COLO668 (cell line): ENCODE measurements at regions not wholly inside any gene's neighbourhood (a gene's known extent, or its start where the extent isn't known, plus 50 kb on each side); places are given as distances from the start of the nearest gene placed in this dataset.

ENCODE experiments used
- DNase-seq: peaks from one replicate; lab custom pipeline; 2025; ENCODE audit not compliant: unreplicated experiment; lab: John Stamatoyannopoulos, UW

DNA sequence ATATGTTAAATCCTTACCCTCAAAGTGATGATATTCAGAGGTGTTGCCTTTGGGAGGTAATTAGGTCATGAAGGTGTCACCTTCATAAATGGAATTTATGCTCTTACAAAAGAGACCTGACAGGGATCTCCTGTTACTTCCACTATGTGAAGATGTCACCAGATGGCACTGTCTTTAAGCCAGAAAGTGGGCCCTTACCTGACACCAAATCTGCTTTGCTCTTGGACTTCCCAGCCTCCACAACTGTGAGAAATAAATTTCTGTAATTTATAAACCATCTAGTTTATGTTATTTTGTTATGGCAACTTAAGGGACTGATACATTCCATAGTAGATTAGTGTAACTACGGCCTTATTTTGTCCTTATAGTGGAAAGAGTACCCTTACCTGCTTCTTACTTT is 358.3 kb upstream of the SALL1 start:
- DNase-seq = no peak

DNA sequence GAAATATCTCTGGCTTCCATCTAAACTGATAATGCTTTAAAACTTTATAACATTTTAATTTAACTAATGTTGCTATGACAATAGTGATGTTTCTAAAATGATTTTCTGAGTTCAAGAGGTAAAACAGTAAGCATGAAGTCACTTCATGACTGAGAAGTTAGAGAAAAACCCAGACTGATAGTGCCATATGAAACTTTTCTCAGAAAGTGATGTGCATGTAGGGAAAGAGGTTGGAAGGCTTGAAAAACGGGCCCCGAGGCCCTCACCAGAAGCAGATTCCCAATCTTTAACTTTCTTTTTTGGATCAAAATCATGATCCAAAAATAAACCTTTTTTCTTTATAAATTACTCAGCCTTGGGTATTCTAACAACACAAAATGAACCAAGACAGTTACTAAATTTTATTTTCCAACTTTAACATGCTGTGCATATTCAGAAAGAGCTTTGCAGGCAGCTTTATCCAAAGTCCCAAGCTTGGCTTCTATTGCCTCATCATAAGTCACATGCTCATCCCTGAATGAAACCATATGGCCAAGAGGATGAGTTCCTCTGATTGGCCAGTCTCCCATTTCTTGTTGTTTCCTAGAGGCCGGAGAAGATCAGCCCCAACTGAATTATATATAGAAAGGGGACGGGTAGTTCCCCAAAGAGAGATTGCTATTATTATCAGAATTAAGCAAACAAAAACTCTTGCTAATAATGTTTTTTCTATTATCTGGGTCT is 357.6 kb upstream of the SALL1 start:
- no peak for DNase-seq

DNA sequence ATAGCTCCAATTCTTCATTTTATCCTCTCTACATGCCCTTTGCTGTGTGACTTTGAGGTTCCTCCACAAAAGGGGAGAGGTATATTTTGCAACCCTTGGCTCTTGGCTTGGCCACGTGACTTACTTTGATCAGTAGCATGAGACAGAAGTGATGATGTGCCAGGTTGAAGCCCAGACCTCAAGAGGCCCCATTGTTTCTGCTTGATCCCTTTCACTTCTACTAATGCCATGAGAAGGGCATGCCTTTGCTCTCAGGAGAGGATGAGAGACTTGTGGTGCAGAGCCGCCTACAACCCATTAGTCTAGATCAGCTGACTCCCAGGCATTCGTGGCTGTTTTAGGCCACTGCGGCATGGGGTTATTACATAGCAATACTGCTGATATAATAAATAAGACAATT is 356.2 kb upstream of the SALL1 start:
- DNase-seq = no peak

DNA sequence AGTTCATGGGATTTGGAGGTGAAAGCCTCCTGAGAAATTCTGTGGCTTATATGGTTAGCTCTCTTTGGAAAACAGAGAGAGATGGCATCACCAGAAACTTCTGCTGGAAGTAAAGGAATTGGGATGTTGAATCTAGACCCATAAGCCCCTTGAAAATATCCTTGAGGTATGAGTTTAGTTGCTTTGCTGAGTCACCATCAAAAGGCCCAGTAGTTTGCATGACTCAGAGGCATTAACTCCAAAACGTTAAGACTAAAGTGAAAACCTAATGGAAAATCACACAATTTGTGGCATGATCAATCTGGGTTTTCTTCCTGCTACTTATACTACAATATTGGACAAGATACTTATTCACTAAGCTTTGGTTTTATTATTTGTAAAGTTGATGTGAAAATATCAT is 349.2 kb upstream of the SALL1 start:
- DNase-seq = no peak

DNA sequence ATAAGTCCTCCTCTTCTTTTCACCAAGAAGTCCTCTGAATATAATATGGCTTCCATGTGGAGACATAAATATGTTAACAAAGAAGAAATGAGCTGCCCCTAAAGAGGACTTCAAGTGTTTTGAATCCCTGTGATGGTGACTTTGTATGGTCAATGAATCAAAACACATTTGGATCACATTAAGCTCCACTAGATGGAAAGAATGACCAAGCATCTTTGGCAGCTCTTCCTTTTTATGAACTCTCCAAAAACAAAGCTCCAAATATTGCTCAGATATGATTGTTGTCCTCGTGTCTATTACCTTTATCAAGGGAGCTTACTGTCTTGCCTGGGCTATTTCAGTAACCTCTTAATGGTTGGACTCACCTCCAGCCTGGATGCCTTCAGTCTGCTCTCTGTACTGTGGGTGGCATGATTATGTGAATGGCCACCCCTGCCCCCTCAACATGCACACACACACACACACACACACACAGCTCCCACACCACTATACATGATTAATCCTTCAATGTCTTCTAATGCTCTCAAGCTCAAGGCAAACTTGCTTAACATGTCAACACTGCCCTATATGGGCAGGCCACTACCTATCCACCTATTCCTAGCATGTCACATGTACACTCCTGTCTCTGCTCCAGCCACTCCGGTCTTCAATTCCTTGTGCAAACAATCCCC is 346.6 kb upstream of the SALL1 start:
- no peak for DNase-seq

DNA sequence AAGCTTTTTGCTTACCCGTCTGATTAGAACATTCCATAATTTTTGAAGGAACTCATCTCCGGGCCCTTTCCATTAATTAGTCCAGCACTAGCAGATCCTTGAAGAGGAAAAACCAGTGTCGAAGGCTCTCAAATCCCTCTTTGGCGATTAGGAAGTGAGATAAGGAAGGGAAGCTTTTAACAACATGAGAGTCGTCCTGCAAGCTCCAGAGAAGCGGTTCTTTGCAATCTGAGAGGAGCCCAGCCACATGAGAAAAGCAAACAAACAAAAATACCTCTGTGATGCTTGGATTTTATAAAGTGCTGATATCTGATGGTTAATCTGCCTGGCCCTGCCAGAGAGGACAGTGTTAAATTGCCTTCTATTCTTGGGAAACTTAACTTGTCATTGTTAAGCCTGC is 339.8 kb upstream of the SALL1 start:
- DNase-seq = no peak

DNA sequence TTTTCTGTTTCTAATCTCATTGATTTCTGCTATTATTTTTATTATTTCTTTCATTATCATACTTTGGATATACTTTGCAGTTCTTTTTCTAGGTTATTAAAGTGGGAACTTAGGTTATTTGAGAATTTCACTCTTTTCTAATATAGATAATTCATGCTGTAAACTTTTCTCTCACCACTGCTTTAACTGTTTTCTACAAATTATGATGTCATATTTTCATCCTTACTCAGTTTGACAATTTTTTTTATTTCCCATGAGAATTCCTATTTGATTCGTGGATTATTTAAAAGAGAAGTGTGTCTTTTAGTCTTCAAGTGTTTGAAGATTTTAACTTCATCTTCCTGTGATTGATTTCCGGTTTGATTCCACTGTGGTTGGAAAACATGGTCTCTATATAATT is 336.8 kb upstream of the SALL1 start:
- DNase-seq = no peak

DNA sequence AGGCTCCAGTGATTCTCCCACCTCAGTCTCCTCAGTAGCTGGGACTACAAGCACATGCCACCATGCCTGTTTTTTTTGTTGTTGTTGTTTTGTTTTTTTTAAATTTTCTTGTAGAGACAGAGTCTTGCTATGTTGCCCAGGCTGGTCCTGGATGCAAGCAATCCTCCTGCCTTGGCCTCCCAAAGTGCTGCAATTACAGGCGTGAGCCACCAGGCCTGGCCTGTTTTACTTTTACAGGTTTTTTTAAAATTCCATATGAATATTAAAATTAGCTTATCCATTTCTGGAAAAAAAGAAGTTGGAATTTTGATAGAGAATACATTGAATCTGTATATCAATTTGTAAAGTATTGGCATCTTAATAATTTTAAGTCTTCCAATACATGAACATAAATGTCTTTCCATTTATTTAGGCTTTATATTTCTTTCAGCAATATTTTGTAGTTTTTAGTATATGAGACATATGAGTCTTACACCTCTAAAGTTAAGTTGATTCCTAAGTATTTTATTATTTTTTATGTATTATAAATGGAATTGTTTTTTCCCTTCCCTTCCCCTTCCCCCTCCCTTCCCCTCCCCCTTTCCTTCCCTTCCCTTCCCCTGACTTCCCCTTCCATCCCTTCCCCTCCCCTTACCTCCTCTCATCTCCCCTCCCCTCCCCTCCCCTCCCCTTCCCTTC is 323.5 kb upstream of the SALL1 start:
- DNase-seq = no peak

DNA sequence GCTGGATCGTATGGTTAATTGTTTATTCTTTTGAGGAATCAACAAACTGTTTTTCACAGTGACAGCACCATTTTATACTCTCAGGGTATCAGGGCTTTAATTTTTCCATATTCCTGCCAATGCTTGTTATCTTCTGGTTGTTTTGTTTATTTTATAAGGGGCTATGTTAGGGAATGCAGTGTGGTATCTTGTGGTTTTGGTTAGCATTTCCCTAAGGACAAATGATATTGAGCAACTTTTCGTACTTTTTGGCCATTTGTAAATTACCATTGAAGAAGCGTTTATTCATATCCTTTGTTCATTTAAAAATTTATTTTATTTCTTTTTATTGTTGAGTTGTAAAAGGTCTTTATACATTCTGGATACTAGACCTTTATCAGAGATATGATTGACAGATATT is 322.0 kb upstream of the SALL1 start:
- DNase-seq = no peak

DNA sequence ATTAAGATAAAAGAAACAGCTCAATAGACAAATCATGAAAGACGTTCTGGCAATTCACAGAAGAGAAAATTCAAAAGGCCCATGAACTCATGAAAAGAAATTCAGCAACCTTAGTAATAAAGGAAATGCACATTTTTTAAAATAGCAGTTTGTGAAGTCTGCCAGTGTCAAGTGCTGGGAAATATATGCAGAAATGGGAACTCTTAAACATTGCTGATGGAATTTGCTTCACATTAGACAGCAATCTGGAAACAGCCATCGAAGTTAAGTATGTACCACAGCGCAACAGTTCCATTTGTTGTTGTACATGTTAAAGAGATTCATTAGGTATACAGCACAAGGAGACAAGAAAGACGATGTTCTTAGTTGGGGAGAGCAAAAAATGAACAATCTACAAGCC is 319.4 kb upstream of the SALL1 start:
- DNase-seq = no peak

DNA sequence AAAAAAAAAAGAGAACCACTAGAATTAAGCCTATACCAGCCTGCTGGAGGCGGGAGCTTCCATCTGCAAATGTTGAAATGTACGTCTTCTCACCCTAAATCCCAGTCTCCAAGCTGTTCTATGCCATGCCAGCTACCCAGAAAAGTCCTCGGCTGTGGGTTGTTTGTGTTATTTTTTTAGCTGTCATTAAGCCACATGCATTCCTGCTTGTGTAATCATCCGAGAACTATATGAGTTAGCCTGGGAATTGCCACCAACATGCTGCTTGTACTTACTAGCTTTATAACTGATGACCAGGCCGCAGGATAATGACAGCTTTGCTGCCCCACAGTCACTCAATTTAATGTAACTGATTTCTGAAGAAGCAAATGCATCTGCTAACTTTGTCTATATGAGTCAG is 313.9 kb upstream of the SALL1 start:
- DNase-seq = no peak

DNA sequence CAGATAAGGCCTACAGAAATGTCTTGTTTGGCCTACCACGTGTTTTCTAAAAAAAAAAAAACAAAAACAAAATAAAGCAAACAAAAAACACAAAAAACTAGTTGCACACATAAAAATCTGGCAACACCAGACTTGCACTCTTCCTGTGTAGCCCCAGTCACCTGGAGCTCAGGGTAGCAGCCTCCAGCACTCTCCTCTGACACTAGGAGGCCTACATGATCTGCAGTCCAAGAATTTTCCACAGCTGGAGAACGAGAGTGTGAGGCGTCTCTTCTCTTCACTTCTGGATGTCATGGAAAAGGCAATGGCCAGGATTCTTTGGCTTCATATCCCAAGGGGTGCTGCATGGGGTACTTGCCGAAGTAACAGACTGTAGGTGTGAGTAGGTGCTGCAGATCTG is 310.2 kb upstream of the SALL1 start:
- no peak for DNase-seq

DNA sequence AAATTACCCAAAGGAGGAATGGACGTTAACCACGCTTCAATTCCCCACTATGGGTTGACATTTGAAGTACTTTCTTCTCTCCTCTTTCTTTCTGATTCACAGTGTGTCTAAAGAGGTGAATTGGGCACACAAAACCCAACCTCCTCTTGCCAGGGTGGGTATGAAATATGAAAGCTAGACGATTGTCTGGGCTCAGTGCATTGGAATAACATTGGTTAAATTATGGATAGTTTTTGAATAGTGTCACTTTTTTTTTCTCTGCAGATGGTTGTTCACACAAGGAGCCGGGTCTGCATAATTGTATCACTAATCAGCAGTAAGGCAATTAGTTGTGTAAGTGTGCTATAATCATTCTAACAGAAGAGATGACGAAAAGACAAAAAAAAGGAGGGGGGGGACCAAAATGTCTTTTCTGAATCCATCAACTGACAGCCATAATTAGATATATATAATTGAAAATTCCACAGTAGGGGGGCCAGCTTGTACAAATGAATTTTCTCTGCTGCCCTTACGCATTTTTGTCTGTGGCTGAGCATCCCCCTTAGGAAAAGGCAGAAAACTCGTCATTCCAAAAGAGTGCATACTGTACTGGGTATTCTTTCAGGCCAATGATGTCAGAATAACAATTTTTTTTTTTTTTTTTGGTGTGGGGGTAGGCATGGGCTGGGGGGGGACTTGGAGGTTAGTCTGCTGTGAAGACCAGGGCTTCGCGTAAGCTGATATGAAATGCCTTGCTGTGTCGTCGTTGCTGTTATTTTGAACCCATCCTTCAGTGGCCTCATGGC is 307.5 kb upstream of the SALL1 start:
- no peak for DNase-seq

DNA sequence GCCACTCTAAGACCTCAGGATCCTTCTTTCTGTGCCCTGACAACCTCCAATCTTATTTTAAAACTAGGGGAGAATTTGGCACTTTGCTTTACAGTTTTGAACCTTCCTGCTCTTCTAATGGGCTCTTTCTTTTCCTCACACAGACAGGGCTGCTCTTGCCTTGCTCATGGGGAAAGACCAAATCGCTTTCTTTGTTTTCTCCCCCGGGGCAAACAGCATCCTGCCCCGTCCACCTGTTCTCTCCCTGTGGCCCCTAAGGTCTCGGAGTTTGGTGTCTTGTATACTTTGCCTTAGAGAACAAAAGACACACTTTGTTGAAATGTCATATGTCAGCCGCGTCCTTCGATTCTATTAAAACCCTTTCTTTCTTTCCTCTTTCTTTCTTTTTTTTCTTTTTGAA is 306.7 kb upstream of the SALL1 start:
- DNase-seq = no peak

DNA sequence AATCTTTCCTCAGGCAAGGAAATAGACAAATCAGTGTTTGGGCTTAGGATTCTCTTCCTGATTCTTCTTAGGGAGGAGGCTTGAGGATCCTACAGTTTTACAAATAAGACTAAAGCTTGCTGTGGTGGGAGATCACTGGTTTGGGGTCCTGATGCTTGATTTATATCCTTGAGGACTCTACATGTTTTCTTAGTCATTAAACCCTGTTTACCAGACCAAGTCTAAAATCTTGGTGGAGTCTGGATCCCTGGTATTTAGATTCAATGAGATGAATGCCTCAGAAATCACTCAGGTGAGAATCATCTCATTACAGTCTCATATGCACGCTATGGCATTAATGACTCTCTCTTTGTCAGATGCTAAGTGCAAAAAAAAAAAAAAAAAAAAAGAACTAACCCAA is 304.3 kb upstream of the SALL1 start:
- no peak for DNase-seq

DNA sequence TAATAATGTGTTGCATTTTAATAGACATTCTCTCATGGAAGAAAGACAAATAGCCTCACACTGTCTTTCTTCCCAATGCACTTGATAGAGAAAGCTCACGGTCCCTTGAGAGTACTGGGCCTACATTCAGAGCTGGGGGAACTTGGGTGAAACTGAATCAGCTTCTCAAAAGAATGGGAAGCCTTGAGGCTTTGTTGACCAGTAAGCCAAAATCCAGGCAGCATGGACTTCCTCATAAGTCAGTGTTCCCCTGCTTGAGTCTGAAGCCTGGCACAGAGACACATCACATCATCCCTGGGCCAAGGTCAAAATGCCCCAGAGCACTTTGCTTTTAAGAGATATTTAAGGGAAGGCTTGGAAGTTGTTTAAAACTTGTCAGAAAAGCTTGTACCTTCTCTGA is 302.2 kb upstream of the SALL1 start:
- DNase-seq = no peak

DNA sequence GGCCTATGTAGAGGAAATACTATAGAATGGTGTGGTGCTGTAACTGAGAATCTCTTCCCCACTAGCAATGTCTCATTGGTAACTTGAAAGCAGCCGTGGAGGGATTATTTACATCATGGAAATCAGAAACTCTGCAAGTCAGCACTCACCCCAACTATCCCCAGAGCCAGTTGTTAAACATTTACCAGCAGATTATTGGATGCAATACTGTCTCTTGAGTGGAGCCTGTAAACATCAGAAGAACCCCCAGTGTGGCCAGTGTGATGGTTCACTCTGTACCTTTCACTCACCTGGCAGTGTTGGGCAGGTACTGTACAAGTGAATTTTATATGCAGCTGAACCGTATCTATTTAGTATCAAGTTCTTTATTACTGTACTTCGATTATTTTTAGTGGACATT is 299.8 kb upstream of the SALL1 start:
- DNase-seq = peak; percentile 28

DNA sequence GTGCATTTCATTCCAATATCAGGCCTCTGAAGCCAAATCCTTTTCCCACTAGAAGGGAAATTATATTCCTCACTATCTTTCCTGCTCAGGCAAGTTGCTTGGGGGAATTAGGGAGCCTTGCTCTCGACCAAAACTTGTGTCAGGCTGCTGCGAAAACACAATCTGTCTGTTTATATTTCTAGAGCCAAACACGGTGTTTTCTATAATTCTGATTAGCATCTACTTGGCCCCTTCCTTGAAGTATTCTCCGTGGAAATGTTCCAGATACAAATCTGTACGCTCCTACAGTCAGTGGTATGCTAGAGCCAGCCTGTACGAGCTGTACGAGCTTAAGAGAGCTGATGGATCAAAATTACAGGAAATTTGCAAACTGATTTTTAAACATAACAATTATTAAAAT is 299.3 kb upstream of the SALL1 start:
- no peak for DNase-seq

DNA sequence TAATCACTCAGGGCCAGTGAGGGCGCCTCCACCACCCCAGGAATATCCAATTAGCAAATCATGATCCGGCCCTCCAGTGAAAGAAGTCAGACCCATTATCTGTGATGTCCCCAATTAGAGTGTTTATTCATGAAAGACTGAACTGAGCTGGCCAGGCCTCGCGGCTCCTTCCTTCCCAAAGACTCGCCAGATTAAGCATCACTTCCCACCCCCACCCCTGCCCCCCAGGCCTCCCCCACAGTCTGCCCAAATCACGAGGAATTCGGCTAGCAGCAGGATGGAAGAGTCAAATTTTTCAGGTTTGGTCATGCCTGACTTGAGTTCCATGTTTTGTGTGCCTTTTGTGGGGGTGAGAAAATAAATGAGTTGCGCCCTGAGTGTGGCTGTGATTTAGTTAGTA is 298.4 kb upstream of the SALL1 start:
- DNase-seq = no peak

DNA sequence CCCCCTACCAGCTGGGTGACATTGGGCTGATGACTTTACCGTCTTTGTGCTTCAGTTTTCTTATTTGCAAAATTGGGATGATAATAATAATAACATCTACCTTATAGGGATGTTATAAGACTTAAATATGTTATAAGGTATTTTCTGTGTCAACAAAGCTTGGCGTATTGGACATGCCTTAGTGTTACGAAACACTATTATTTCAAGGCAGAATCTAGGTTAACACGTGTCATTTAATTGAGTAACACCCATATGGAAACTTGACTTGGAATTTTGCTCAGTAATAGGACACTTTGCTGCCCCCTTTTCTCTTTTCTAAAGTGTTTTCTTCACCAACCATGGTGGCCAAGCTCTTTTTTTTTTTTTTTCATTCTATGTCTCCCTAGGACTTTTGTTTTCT is 294.2 kb upstream of the SALL1 start:
- DNase-seq = no peak

DNA sequence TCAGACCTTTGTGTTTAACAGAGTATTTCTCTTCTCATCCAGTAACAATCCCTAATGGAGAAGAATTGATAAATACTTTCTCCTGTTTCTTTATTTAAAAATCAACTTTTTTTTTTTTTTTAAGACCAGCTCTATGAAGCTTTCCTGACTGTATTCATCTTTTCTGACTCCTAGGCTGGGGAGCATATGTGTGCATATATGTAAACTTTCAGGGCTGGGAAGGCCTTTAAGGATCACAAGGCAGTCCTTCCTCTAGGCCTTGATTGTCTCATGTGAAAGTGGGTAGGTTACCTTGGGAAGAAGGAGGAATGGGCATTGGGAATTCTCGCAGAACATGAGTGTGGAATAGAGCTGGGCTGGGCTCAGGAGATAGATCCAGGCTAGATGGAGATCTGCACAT is 292.9 kb upstream of the SALL1 start:
- DNase-seq = no peak
